ENCODE measurements at regions not wholly inside any gene's neighbourhood (a gene's known extent, or its start where the extent isn't known, plus 50 kb on each side); places are given as distances from the start of the nearest gene placed in this dataset.

- TF ChIP-seq CTCF (conservative IDR thresholded peaks at IDR 0.05 in 1 of 2, IDR thresholded peaks at IDR 0.05 in 1 of 2; ENCODE audit: low read depth in 1 of 2, low read length in 2 of 2): no peak
- no peak for TF ChIP-seq EZH2 (IDR thresholded peaks at IDR 0.05; ENCODE audit: low read length, missing control alignments)
These were observed 51.0 kb upstream of the PRB2 start for GRCh38 chr12:11446372-11446771.
